ENCODE measurements at regions not wholly inside any gene's neighbourhood (a gene's known extent, or its start where the extent isn't known, plus 50 kb on each side); places are given as distances from the start of the nearest gene placed in this dataset.

DNA sequence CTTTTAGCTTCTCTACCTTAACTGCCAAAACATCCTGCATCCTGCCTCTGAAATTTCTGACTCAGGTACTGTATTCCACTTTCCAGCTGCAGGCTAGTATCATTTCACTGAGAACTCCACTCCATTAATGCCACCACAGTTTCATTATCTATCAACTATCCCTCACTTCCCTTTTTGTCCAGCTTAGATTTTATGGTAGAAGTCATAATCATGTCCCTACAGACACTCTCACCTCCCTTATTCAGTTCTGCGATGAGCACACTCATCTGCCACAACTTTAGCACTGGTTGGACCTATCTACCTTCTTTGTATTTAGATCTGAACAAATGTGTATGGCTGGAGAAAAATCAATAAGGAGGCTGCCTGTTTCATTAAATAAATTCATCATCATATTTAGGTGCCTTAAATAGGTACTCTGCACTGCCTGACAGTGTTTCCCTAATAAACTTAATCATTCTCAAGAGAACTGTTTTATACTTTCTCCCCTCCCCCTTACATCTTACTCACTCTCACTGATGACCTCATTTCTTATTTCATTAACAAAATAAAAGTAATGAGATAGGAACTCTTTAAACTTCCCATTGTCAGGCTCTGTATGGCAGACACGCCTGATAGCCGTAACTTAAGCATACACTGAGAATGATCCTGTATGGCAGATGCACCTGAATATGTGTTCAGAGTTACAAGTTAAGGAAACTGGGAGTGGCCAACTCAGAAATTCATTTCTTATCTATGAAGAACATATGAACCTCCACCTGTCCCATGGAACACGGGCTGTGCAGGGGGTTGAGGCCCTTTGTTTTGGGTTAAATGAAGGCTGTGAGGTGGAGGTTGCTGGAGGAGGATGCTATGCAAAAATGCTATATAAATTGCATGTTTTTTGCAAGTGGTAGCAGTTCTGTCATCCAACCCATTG is 95.3 kb upstream of the MAN1A1 start:
- TF ChIP-seq, protein P1, sequence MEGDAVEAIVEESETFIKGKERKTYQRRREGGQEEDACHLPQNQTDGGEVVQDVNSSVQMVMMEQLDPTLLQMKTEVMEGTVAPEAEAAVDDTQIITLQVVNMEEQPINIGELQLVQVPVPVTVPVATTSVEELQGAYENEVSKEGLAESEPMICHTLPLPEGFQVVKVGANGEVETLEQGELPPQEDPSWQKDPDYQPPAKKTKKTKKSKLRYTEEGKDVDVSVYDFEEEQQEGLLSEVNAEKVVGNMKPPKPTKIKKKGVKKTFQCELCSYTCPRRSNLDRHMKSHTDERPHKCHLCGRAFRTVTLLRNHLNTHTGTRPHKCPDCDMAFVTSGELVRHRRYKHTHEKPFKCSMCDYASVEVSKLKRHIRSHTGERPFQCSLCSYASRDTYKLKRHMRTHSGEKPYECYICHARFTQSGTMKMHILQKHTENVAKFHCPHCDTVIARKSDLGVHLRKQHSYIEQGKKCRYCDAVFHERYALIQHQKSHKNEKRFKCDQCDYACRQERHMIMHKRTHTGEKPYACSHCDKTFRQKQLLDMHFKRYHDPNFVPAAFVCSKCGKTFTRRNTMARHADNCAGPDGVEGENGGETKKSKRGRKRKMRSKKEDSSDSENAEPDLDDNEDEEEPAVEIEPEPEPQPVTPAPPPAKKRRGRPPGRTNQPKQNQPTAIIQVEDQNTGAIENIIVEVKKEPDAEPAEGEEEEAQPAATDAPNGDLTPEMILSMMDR (IDR thresholded peaks at IDR 0.05), result no peak
- no peak for TF ChIP-seq POLR2A (IDR thresholded peaks at IDR 0.05)
